ENCODE measurements at regions not wholly inside any gene's neighbourhood (a gene's known extent, or its start where the extent isn't known, plus 50 kb on each side); places are given as distances from the start of the nearest gene placed in this dataset.

- in situ Hi-C loops (cut with HindIII; ENCODE audit: low sequenced_read_pairs) = no loop called here
- no peak for DNase-seq (ENCODE audit: low read depth)
- H3K4me3 ChIP-seq (ENCODE audit: low read depth, low read length) = no peak overlapping the region
- no peak for TF ChIP-seq CTCF (IDR thresholded peaks at IDR 0.05; ENCODE audit: low read depth, low read length, missing control alignments)
Observed at GRCh38 chr11:92767416-92767815, 202.0 kb upstream of the MTNR1B start.

- no peak for TF ChIP-seq CTCF (IDR thresholded peaks at IDR 0.05; ENCODE audit: low read depth, low read length, missing control alignments)
- no peak overlapping the region for H3K4me3 ChIP-seq (ENCODE audit: low read depth, low read length)
- DNase-seq (ENCODE audit: low read depth) = no peak
- in situ Hi-C loops (cut with HindIII; ENCODE audit: low sequenced_read_pairs) = no loop called here
Observed at GRCh38 chr11:92768121-92768840, 201.2 kb upstream of the MTNR1B start.

GRCh38 chr11:92769112-92769511 lies 200.3 kb upstream of the MTNR1B start:
- H3K4me3 ChIP-seq (ENCODE audit: low read depth, low read length) = no peak overlapping the region
- no peak for TF ChIP-seq CTCF (IDR thresholded peaks at IDR 0.05; ENCODE audit: low read depth, low read length, missing control alignments)
- in situ Hi-C loops (cut with HindIII; ENCODE audit: low sequenced_read_pairs) = no loop called here
- DNase-seq (ENCODE audit: low read depth) = no peak

- in situ Hi-C loops (cut with HindIII; ENCODE audit: low sequenced_read_pairs) = no loop called here
- no peak for TF ChIP-seq CTCF (IDR thresholded peaks at IDR 0.05; ENCODE audit: low read depth, low read length, missing control alignments)
- no peak overlapping the region for H3K4me3 ChIP-seq (ENCODE audit: low read depth, low read length)
- no peak for DNase-seq (ENCODE audit: low read depth)
Observed at GRCh38 chr11:92770419-92770818, 199.0 kb upstream of the MTNR1B start.

- DNase-seq (ENCODE audit: low read depth) = no peak
- in situ Hi-C loops (cut with HindIII; ENCODE audit: low sequenced_read_pairs) = no loop called here
- H3K4me3 ChIP-seq (ENCODE audit: low read depth, low read length) = no peak overlapping the region
- no peak for TF ChIP-seq CTCF (IDR thresholded peaks at IDR 0.05; ENCODE audit: low read depth, low read length, missing control alignments)
Observed at GRCh38 chr11:92770981-92771380, 198.5 kb upstream of the MTNR1B start.

- H3K4me3 ChIP-seq (ENCODE audit: low read depth, low read length) = no peak overlapping the region
- DNase-seq (ENCODE audit: low read depth) = no peak
- in situ Hi-C loops (cut with HindIII; ENCODE audit: low sequenced_read_pairs) = no loop called here
- TF ChIP-seq CTCF (IDR thresholded peaks at IDR 0.05; ENCODE audit: low read depth, low read length, missing control alignments) = no peak
Observed at GRCh38 chr11:92771701-92772100, 197.8 kb upstream of the MTNR1B start.
